ENCODE measurements at regions not wholly inside any gene's neighbourhood (a gene's known extent, or its start where the extent isn't known, plus 50 kb on each side); places are given as distances from the start of the nearest gene placed in this dataset.

GRCh38 chr13:55761986-55762385 is 1378.7 kb upstream of the PRR20A start:
- Histone ChIP-seq H4K20me1 (ENCODE audit: insufficient read depth, poor library complexity, severe bottlenecking) (no peaks in the 10 kb centered on the region), H2AFZ (no peak overlapping the region), H3K4me3 (no peak overlapping the region), H3K27ac (no peak overlapping the region), H3K27me3 (no peaks in the 10 kb centered on the region), H3K4me2 (no peak overlapping the region), H3K9me2 (replicated peaks; ENCODE audit: insufficient read depth) (no peaks in the 10 kb centered on the region), H3K4me1 (ENCODE audit: insufficient read depth) (no peaks in the 10 kb centered on the region), H3K36me3 (replicated peaks; ENCODE audit: insufficient read depth, low read depth) (no peaks in the 10 kb centered on the region), H3K9me3 (ENCODE audit: low read depth) (no peaks in the 10 kb centered on the region), H3K79me2 (no peaks in the 10 kb centered on the region)
- WGBS (ENCODE audit: low lambda C conversion rate, missing lambda C conversion rate): 65% methylated on average over 3 of the region's 3 CpGs
- TF ChIP-seq CTCF (IDR thresholded peaks at IDR 0.05; ENCODE audit: poor library complexity) (no peak), EZH2phosphoT487 (IDR thresholded peaks at IDR 0.05; ENCODE audit: low read depth, severe bottlenecking, unreplicated experiment) (no peak), EZH2 (IDR thresholded peaks at IDR 0.05; ENCODE audit: borderline replicate concordance) (no peak)
- DNase-seq (ENCODE audit: low spot score): no peak

GRCh38 chr13:55777612-55778011 is 1363.1 kb upstream of the PRR20A start:
- H4K20me1 ChIP-seq (ENCODE audit: insufficient read depth, poor library complexity, severe bottlenecking): no peaks in the 10 kb centered on the region

GRCh38 chr13:55783841-55784240 is 1356.9 kb upstream of the PRR20A start:
- no peak overlapping the region for H3K4me3 ChIP-seq
- H3K27me3 ChIP-seq: no peaks in the 10 kb centered on the region
- H4K20me1 ChIP-seq (ENCODE audit: insufficient read depth, poor library complexity, severe bottlenecking): no peaks in the 10 kb centered on the region
- no peak for DNase-seq (ENCODE audit: low spot score)
- no peak overlapping the region for H3K4me2 ChIP-seq
- 86% methylated on average over 1 of the region's 1 CpG for WGBS (ENCODE audit: low lambda C conversion rate, missing lambda C conversion rate)
- no peak overlapping the region for H2AFZ ChIP-seq
- no peaks in the 10 kb centered on the region for H3K79me2 ChIP-seq
- TF ChIP-seq EZH2phosphoT487 (IDR thresholded peaks at IDR 0.05; ENCODE audit: low read depth, severe bottlenecking, unreplicated experiment) (no peak), EZH2 (IDR thresholded peaks at IDR 0.05; ENCODE audit: borderline replicate concordance) (no peak), CTCF (IDR thresholded peaks at IDR 0.05; ENCODE audit: poor library complexity) (no peak)
- H3K9me2 ChIP-seq (replicated peaks; ENCODE audit: insufficient read depth): no peaks in the 10 kb centered on the region
- no peaks in the 10 kb centered on the region for H3K9me3 ChIP-seq (ENCODE audit: low read depth)
- no peak overlapping the region for H3K27ac ChIP-seq
- H3K36me3 ChIP-seq (replicated peaks; ENCODE audit: insufficient read depth, low read depth): no peaks in the 10 kb centered on the region
- no peaks in the 10 kb centered on the region for H3K4me1 ChIP-seq (ENCODE audit: insufficient read depth)

More at GRCh38 chr13:55777612-55778011, 1363.1 kb upstream of the PRR20A start:
- no peaks in the 10 kb centered on the region for H3K9me3 ChIP-seq (ENCODE audit: low read depth)
- DNase-seq (ENCODE audit: low spot score): no peak
- no peaks in the 10 kb centered on the region for H3K79me2 ChIP-seq
- no peaks in the 10 kb centered on the region for H3K27me3 ChIP-seq
- H3K4me1 ChIP-seq (ENCODE audit: insufficient read depth): no peaks in the 10 kb centered on the region
- no peak overlapping the region for H3K4me2 ChIP-seq
- no peaks in the 10 kb centered on the region for H3K36me3 ChIP-seq (replicated peaks; ENCODE audit: insufficient read depth, low read depth)
- 100% methylated on average over 2 of the region's 2 CpGs for WGBS (ENCODE audit: low lambda C conversion rate, missing lambda C conversion rate)
- TF ChIP-seq EZH2 (IDR thresholded peaks at IDR 0.05; ENCODE audit: borderline replicate concordance): no peak
- no peak for TF ChIP-seq CTCF (IDR thresholded peaks at IDR 0.05; ENCODE audit: poor library complexity)
- no peak for TF ChIP-seq EZH2phosphoT487 (IDR thresholded peaks at IDR 0.05; ENCODE audit: low read depth, severe bottlenecking, unreplicated experiment)
- no peak overlapping the region for H2AFZ ChIP-seq
- H3K4me3 ChIP-seq: no peak overlapping the region
- H3K27ac ChIP-seq: no peak overlapping the region
- H3K9me2 ChIP-seq (replicated peaks; ENCODE audit: insufficient read depth): no peaks in the 10 kb centered on the region

GRCh38 chr13:55788548-55788947 is 1352.2 kb upstream of the PRR20A start:
- no peak for DNase-seq (ENCODE audit: low spot score)
- Histone ChIP-seq H3K27me3 (no peaks in the 10 kb centered on the region), H3K36me3 (replicated peaks; ENCODE audit: insufficient read depth, low read depth) (no peaks in the 10 kb centered on the region), H3K9me2 (replicated peaks; ENCODE audit: insufficient read depth) (no peaks in the 10 kb centered on the region), H2AFZ (no peak overlapping the region), H3K27ac (no peak overlapping the region), H3K79me2 (no peaks in the 10 kb centered on the region), H3K4me1 (ENCODE audit: insufficient read depth) (no peaks in the 10 kb centered on the region), H3K4me3 (no peak overlapping the region), H4K20me1 (ENCODE audit: insufficient read depth, poor library complexity, severe bottlenecking) (no peaks in the 10 kb centered on the region), H3K4me2 (no peak overlapping the region), H3K9me3 (ENCODE audit: low read depth) (no peaks in the 10 kb centered on the region)
- 97% methylated on average over 1 of the region's 1 CpG for WGBS (ENCODE audit: low lambda C conversion rate, missing lambda C conversion rate)
- TF ChIP-seq EZH2 (IDR thresholded peaks at IDR 0.05; ENCODE audit: borderline replicate concordance): no peak
- no peak for TF ChIP-seq CTCF (IDR thresholded peaks at IDR 0.05; ENCODE audit: poor library complexity)
- no peak for TF ChIP-seq EZH2phosphoT487 (IDR thresholded peaks at IDR 0.05; ENCODE audit: low read depth, severe bottlenecking, unreplicated experiment)

All from hepatocyte (in vitro differentiated cells).